MCF 10A (cell line): ENCODE measurements at regions not wholly inside any gene's neighbourhood (a gene's known extent, or its start where the extent isn't known, plus 50 kb on each side); places are given as distances from the start of the nearest gene placed in this dataset.

ENCODE experiments used
- BruUV-seq: library from RNA; stranded (reverse); fragments of 400-500 nt; replicated peaks from 2 replicates; lab custom pipeline; 2021; lab: Mats Ljungman, UMichigan
- CTCF ChIA-PET: fragments of 300-600 bp; sonication (Branson Sonifier 250); formaldehyde crosslinking; extraction: SDS; loops from one replicate; lab custom pipeline; 2021; ENCODE audit warnings: antibody characterized with exemption, inconsistent platforms; lab: Yijun Ruan, JAX
- POLR2A ChIA-PET: fragments of 300-600, 350-650 bp; sonication (Branson Sonifier 250); formaldehyde crosslinking; extraction: SDS; loops from one replicate; lab custom pipeline; 2020; ENCODE audit warnings: antibody characterized with exemption, inconsistent platforms; lab: Yijun Ruan, JAX
- DNase-seq: peaks from one replicate; pipeline ENCODE4 v3.0.0-alpha.2; 2018; ENCODE audit not compliant: unreplicated experiment
- H3K27ac Mint-ChIP-seq: one replicate; pipeline ENCODE4 v1.8.0; 2022; ENCODE audit warnings: mild to moderate bottlenecking, low read depth, mixed read lengths; ENCODE audit not compliant: unreplicated experiment
- H3K27me3 Mint-ChIP-seq: one replicate; pipeline ENCODE4 v1.8.0; 2022; ENCODE audit warnings: mixed read lengths; ENCODE audit not compliant: insufficient read depth, unreplicated experiment
- H3K36me3 Mint-ChIP-seq: one replicate; pipeline ENCODE4 v1.8.0; 2022; ENCODE audit warnings: mild to moderate bottlenecking, moderate library complexity, mixed read lengths; ENCODE audit not compliant: insufficient read depth, unreplicated experiment
- H3K4me1 Mint-ChIP-seq: one replicate; pipeline ENCODE4 v1.8.0; 2022; ENCODE audit warnings: mixed read lengths; ENCODE audit not compliant: insufficient read depth, unreplicated experiment
- H3K4me3 Mint-ChIP-seq: one replicate; pipeline ENCODE4 v1.8.0; 2022; ENCODE audit warnings: mild to moderate bottlenecking, moderate library complexity, mixed read lengths; ENCODE audit not compliant: unreplicated experiment
- H3K9me3 Mint-ChIP-seq: one replicate; pipeline ENCODE4 v1.8.0; 2022; ENCODE audit warnings: mixed read lengths; ENCODE audit not compliant: unreplicated experiment
- CTCF ChIP-seq: fragments of 200-600 bp; IDR thresholded peaks from one replicate; pipeline ENCODE4 v1.8.0; 2022; ENCODE audit warnings: antibody characterized with exemption, mild to moderate bottlenecking; ENCODE audit not compliant: unreplicated experiment
- intact Hi-C: fragments of 100-400 bp; cut with micrococcal nuclease; formaldehyde crosslinking; loops from 2 replicates; pipeline ENCODE4 v1.14.1; 2022

DNA sequence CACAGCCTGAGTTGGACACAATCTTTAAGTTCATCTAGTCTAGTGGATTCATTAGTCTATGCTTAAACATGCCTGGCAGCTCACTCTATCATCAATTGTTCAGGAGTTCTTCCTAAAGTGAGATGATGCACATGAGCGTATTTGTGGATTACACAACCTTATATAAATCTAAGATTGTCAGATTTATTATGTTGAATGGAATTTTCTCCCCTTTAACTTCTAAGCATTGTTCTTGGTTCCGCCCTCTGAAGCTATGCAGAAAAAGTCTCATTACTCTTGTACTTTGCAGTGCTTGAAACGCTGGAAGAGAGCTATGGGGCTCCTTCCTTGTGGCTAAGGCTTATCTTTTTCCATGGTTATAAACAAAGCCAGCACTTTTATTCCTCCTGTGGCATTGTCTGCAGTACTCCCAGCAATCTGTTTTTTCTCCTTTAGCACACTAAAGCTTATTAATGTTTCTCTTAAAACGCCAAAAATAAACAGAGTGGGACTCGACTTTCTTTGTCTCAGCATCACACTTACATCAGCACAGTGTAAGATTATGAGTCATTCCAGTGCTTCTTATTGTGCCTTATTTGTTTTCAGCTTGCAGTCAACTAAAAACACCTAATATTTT lies 316.8 kb upstream of the CAMK1G start:
- no peaks in the 10 kb centered on the region for H3K27me3 Mint-ChIP-seq
- BruUV-seq, result no TSS peak
- intact Hi-C loops, result no loop called here
- no peak overlapping the region for H3K27ac Mint-ChIP-seq
- POLR2A ChIA-PET, result interaction anchor here (0.6 to 2.0 kb wide), 10 partner anchors 12 to 167 kb away, joined by 3 to 11 read pairs (median 3); no protein-coding TSS in a partner anchor
- peak overlapping the region; percentile 7 for H3K4me3 Mint-ChIP-seq
- H3K9me3 Mint-ChIP-seq, result no peaks in the 10 kb centered on the region
- peaks cover 10% of the 10 kb centered on the region for H3K4me1 Mint-ChIP-seq
- TF ChIP-seq CTCF, result no peak
- H3K36me3 Mint-ChIP-seq, result no peaks in the 10 kb centered on the region
- peak; percentile 55 for DNase-seq
- CTCF ChIA-PET, result interaction anchor here (0.6 to 5.1 kb wide), 15 partner anchors 18 to 1245 kb away, joined by 3 to 44 read pairs (median 5); no protein-coding TSS in a partner anchor

GRCh38 chr1:209267968-209268367 lies 315.5 kb upstream of the CAMK1G start:
- Mint-ChIP-seq H3K9me3 (no peaks in the 10 kb centered on the region), H3K27me3 (no peaks in the 10 kb centered on the region), H3K4me3 (no peak overlapping the region), H3K4me1 (peaks cover 10% of the 10 kb centered on the region), H3K27ac (no peak overlapping the region), H3K36me3 (no peaks in the 10 kb centered on the region)
- no peak for TF ChIP-seq CTCF
- BruUV-seq, result no TSS peak
- ChIA-PET CTCF (interaction anchor here (0.6 to 5.1 kb wide), 5 partner anchors 19 to 258 kb away, joined by 3 to 44 read pairs (median 3); no protein-coding TSS in a partner anchor), POLR2A (interaction anchor here (0.6 to 2.0 kb wide), 3 partner anchors 32 to 1025 kb away, joined by 3 to 8 read pairs (median 3); no protein-coding TSS in a partner anchor)
- intact Hi-C loops, result no loop called here
- DNase-seq, result no peak

DNA sequence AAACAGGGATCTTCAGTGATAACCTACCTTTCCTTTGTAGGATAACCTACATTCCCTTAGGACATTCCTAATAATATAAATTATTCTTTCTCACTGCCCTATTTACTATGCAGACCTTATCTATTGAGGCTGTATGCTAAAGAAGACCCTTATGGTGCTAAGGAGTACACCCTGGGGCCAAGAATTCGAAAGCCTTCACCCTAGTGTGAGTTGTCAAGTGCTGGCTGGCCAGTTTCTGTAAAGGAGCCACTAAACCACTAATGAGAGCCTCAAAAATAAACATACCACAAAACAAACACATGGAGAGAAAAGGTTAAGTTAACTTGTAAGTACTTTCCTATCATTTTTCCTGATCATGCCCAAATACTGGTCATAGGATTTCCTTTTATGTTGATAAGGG lies 315.0 kb upstream of the CAMK1G start:
- ChIA-PET CTCF (interaction anchor here (0.6 to 5.1 kb wide), 4 partner anchors 19 to 258 kb away, joined by 3 to 44 read pairs (median 5); no protein-coding TSS in a partner anchor), POLR2A (no interaction called here)
- BruUV-seq, result no TSS peak
- Mint-ChIP-seq H3K27ac (no peak overlapping the region), H3K36me3 (no peaks in the 10 kb centered on the region), H3K4me3 (no peak overlapping the region), H3K9me3 (no peaks in the 10 kb centered on the region), H3K27me3 (no peaks in the 10 kb centered on the region), H3K4me1 (peaks cover 10% of the 10 kb centered on the region)
- no peak for DNase-seq
- intact Hi-C loops, result no loop called here
- TF ChIP-seq CTCF, result no peak

GRCh38 chr1:209276321-209276720 lies 307.2 kb upstream of the CAMK1G start:
- BruUV-seq, result no TSS peak
- no peak for TF ChIP-seq CTCF
- H3K27me3 Mint-ChIP-seq, result no peaks in the 10 kb centered on the region
- POLR2A ChIA-PET, result interaction anchor here (0.6 kb wide), 1 partner anchor 816 kb away, joined by 3 read pairs; no protein-coding TSS in a partner anchor
- H3K27ac Mint-ChIP-seq, result no peak overlapping the region
- no peaks in the 10 kb centered on the region for H3K4me1 Mint-ChIP-seq
- CTCF ChIA-PET, result interaction anchor here (0.7 to 1.6 kb wide), 3 partner anchors 27 to 213 kb away, joined by 3 to 4 read pairs (median 4); no protein-coding TSS in a partner anchor
- DNase-seq, result no peak
- no peaks in the 10 kb centered on the region for H3K36me3 Mint-ChIP-seq
- intact Hi-C loops, result no loop called here
- no peak overlapping the region for H3K4me3 Mint-ChIP-seq
- H3K9me3 Mint-ChIP-seq, result peaks cover 14% of the 10 kb centered on the region
